H1 (cell line): ENCODE measurements at regions not wholly inside any gene's neighbourhood (a gene's known extent, or its start where the extent isn't known, plus 50 kb on each side); places are given as distances from the start of the nearest gene placed in this dataset.

Experiments used
- CEBPB ChIP-seq: IDR thresholded peaks from 2 replicates; pipeline ENCODE4 v1.6.1; 2012; ENCODE audit warnings: low read depth, low read length
- TAF1 ChIP-seq: IDR thresholded peaks from 2 replicates; pipeline ENCODE4 v1.6.1; 2011; ENCODE audit warnings: mild to moderate bottlenecking, low read depth, low read length

GRCh38 chr4:189035654-189036053 is 896.4 kb downstream of the TRIML1 start (continued):
- no peak for TF ChIP-seq TAF1
- TF ChIP-seq CEBPB, result no peak
